HG03457 (cell line): ENCODE measurements at regions not wholly inside any gene's neighbourhood (a gene's known extent, or its start where the extent isn't known, plus 50 kb on each side); places are given as distances from the start of the nearest gene placed in this dataset.

ENCODE experiments used
- ATAC-seq: cut with Tn5 transposase; IDR thresholded peaks from one replicate; pipeline ENCODE4 v1.9.1; 2021; ENCODE audit warnings: moderate number of reproducible peaks; ENCODE audit not compliant: unreplicated experiment

GRCh38 chr2:19750136-19750535, 151.6 kb downstream of the TTC32 start:
- ATAC-seq: no peak

GRCh38 chr2:19749507-19749836, 152.3 kb downstream of the TTC32 start:
- ATAC-seq: no peak

- no peak for ATAC-seq
These were observed 152.9 kb downstream of the TTC32 start for GRCh38 chr2:19748711-19749506.

GRCh38 chr2:19748073-19748375, 153.8 kb downstream of the TTC32 start:
- no peak for ATAC-seq

- no peak for ATAC-seq
These were observed 154.3 kb downstream of the TTC32 start for GRCh38 chr2:19747310-19748072.

- ATAC-seq: no peak
These were observed 155.0 kb downstream of the TTC32 start for GRCh38 chr2:19746611-19747309.

GRCh38 chr2:19746137-19746600, 155.6 kb downstream of the TTC32 start:
- ATAC-seq: no peak

- no peak for ATAC-seq
These were observed 156.3 kb downstream of the TTC32 start for GRCh38 chr2:19745318-19746136.

- no peak for ATAC-seq
These were observed 157.2 kb downstream of the TTC32 start for GRCh38 chr2:19744456-19745199.

GRCh38 chr2:19743641-19744040, 158.1 kb downstream of the TTC32 start:
- ATAC-seq: no peak

- no peak for ATAC-seq
These were observed 158.9 kb downstream of the TTC32 start for GRCh38 chr2:19742872-19743271.

- ATAC-seq: no peak
These were observed 162.5 kb downstream of the TTC32 start for GRCh38 chr2:19739256-19739655.

- no peak for ATAC-seq
These were observed 163.1 kb downstream of the TTC32 start for GRCh38 chr2:19738707-19739106.

GRCh38 chr2:19736191-19736831, 165.5 kb downstream of the TTC32 start:
- no peak for ATAC-seq

- no peak for ATAC-seq
These were observed 167.8 kb downstream of the TTC32 start for GRCh38 chr2:19733951-19734425.

- ATAC-seq: no peak
These were observed 168.4 kb downstream of the TTC32 start for GRCh38 chr2:19733390-19733789.

- ATAC-seq: no peak
These were observed 169.5 kb downstream of the TTC32 start for GRCh38 chr2:19732255-19732654.

GRCh38 chr2:19731515-19731914, 170.3 kb downstream of the TTC32 start:
- no peak for ATAC-seq

- no peak for ATAC-seq
These were observed 170.7 kb downstream of the TTC32 start for GRCh38 chr2:19731037-19731436.

GRCh38 chr2:19728125-19728524, 173.7 kb downstream of the TTC32 start:
- no peak for ATAC-seq
